Neural cell (in vitro differentiated cells): ENCODE measurements at regions not wholly inside any gene's neighbourhood (a gene's known extent, or its start where the extent isn't known, plus 50 kb on each side); places are given as distances from the start of the nearest gene placed in this dataset.

ENCODE experiments used
- H2AFZ ChIP-seq: fragments of 200-600, 300-800 bp; sonication (generic), shearing (Covaris generic); 2 replicates; pipeline ENCODE4 v1.6.0; 2014; ENCODE audit warnings: low read depth, mild to moderate bottlenecking, antibody characterized with exemption, low read length, moderate library complexity
- H3F3A ChIP-seq: fragments of 200-600 bp; shearing (Covaris generic); 2 replicates; pipeline ENCODE4 v1.6.1; 2016; ENCODE audit warnings: mild to moderate bottlenecking, moderate library complexity, mixed read lengths, antibody characterized with exemption, low read length; ENCODE audit not compliant: insufficient read depth, poor library complexity, severe bottlenecking
- H3K27ac ChIP-seq: fragments of 200-600, 300-800 bp; sonication (generic), shearing (Covaris generic); 2 replicates; pipeline ENCODE4 v1.5.1; 2014; ENCODE audit warnings: mild to moderate bottlenecking, low read length, moderate library complexity
- H3K27me3 ChIP-seq: fragments of 300-800, 200-600 bp; sonication (generic), shearing (Covaris generic); 2 replicates; pipeline ENCODE4 v1.6.0; 2014; ENCODE audit warnings: mild to moderate bottlenecking, low read depth, low read length, moderate library complexity; ENCODE audit not compliant: insufficient read depth
- H3K36me3 ChIP-seq: fragments of 300-800, 200-600 bp; sonication (generic), shearing (Covaris generic); 2 replicates; pipeline ENCODE4 v1.5.1; 2014; ENCODE audit warnings: mild to moderate bottlenecking, antibody characterized with exemption, low read length, moderate library complexity; ENCODE audit not compliant: insufficient read depth
- H3K4me2 ChIP-seq: fragments of 300-800, 200-600 bp; sonication (generic), shearing (Covaris generic); 2 replicates; pipeline ENCODE4 v1.6.0; 2014; ENCODE audit warnings: mild to moderate bottlenecking, low read length
- H3K4me3 ChIP-seq: fragments of 300-800, 200-600 bp; sonication (generic), shearing (Covaris generic); 2 replicates; pipeline ENCODE4 v1.5.1; 2014; ENCODE audit warnings: mild to moderate bottlenecking, low read length, moderate library complexity
- H3K79me2 ChIP-seq: fragments of 200-600 bp; shearing (Covaris generic); replicated peaks from 2 replicates; pipeline ENCODE4 v1.6.0; 2014; ENCODE audit warnings: mild to moderate bottlenecking, low read length, moderate library complexity; ENCODE audit not compliant: insufficient read depth
- H3K9ac ChIP-seq: fragments of 300-800, 200-600 bp; sonication (generic), shearing (Covaris generic); 2 replicates; pipeline ENCODE4 v1.6.1; 2016; ENCODE audit warnings: mild to moderate bottlenecking, low read length, mixed read lengths
- H3K9me2 ChIP-seq: fragments of 200-600 bp; shearing (Covaris generic); 2 replicates; pipeline ENCODE4 v1.6.1; 2016; ENCODE audit warnings: mild to moderate bottlenecking, low read length, mixed read lengths; ENCODE audit not compliant: insufficient read depth
- H3K9me3 ChIP-seq: fragments of 200-600, 300-800 bp; sonication (generic), shearing (Covaris generic); 2 replicates; pipeline ENCODE4 v1.6.1; 2016; ENCODE audit warnings: mild to moderate bottlenecking, mixed run types, low read length, moderate library complexity, mixed read lengths
- H4K20me1 ChIP-seq: fragments of 200-600 bp; shearing (Covaris generic); 2 replicates; pipeline ENCODE4 v1.6.1; 2016; ENCODE audit warnings: mild to moderate bottlenecking, mixed run types; ENCODE audit not compliant: insufficient read depth
- EP300 ChIP-seq: fragments of 450-650 bp; conservative IDR thresholded peaks from 2 replicates; pipeline ENCODE4 v1.6.1; 2014; ENCODE audit warnings: antibody characterized with exemption, mild to moderate bottlenecking, moderate library complexity; ENCODE audit not compliant: poor library complexity, severe bottlenecking
- EZH2 ChIP-seq: fragments of 200-600, 300-800 bp; shearing (Covaris generic), sonication (generic); IDR thresholded peaks from 2 replicates; pipeline ENCODE4 v1.6.1; 2014; ENCODE audit warnings: antibody characterized with exemption, low read length, borderline replicate concordance, mild to moderate bottlenecking; ENCODE audit not compliant: insufficient read depth, poor library complexity, severe bottlenecking
- MXI1 ChIP-seq: fragments of 450-650 bp; conservative IDR thresholded peaks from 2 replicates; pipeline ENCODE4 v1.6.1; 2014; ENCODE audit warnings: antibody characterized with exemption, mild to moderate bottlenecking; ENCODE audit not compliant: poor library complexity, severe bottlenecking
- POLR2AphosphoS5 ChIP-seq: IDR thresholded peaks from 2 replicates; pipeline ENCODE4 v1.6.1; 2012
- RAD21 ChIP-seq: fragments of 450-650 bp; conservative IDR thresholded peaks from 2 replicates; pipeline ENCODE4 v1.6.1; 2014; ENCODE audit warnings: antibody characterized with exemption, mild to moderate bottlenecking, moderate library complexity
- SMC3 ChIP-seq: fragments of 450-650 bp; conservative IDR thresholded peaks from 2 replicates; pipeline ENCODE4 v1.6.1; 2014; ENCODE audit warnings: antibody characterized with exemption, mild to moderate bottlenecking, moderate library complexity; ENCODE audit not compliant: poor library complexity
- TAF1 ChIP-seq: IDR thresholded peaks from 2 replicates; pipeline ENCODE4 v1.6.1; 2012; ENCODE audit warnings: low read depth
- TF ChIP-seq, protein P1 (sequence below): IDR thresholded peaks from 2 replicates; pipeline ENCODE4 v1.6.1; 2012; ENCODE audit warnings: borderline replicate concordance
- TF ChIP-seq, protein P2 (sequence below): fragments of 450-650 bp; IDR thresholded peaks from 2 replicates; pipeline ENCODE4 v1.5.1; 2014; ENCODE audit warnings: antibody characterized with exemption, mild to moderate bottlenecking, moderate library complexity; ENCODE audit not compliant: poor library complexity, severe bottlenecking

DNA sequence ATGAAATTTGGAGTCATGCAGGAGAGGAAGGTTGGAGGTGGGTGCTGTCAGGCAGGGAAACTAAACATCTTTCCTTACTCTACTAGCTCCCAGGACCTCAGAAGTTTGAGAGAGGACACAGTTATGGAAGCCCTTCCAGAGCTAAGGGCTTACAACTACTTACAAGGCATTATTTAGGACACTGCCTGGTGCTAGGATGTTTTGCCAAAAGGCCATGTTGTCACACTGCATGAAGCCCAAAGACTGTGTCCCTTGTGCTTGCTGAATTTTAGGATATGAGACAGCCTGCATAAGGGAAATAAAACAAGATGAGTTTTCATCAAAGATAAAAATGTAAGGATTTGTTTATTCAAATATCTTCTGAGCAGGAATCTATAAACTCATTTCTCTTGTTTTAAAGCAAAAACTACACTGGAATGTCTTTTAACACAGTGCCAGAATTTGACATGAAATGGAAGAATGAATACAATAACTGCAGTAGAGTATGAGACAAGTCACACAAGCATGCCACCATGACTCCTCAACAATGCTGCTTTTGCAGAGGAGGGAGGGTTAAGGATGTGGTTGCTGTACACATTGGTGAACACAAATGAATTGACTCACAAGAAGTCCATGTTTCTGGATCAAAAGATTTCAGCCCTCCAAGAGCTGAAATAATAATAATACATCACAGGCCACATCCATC, 258.4 kb downstream of the SPRY2 start:
- TF ChIP-seq, protein P1, sequence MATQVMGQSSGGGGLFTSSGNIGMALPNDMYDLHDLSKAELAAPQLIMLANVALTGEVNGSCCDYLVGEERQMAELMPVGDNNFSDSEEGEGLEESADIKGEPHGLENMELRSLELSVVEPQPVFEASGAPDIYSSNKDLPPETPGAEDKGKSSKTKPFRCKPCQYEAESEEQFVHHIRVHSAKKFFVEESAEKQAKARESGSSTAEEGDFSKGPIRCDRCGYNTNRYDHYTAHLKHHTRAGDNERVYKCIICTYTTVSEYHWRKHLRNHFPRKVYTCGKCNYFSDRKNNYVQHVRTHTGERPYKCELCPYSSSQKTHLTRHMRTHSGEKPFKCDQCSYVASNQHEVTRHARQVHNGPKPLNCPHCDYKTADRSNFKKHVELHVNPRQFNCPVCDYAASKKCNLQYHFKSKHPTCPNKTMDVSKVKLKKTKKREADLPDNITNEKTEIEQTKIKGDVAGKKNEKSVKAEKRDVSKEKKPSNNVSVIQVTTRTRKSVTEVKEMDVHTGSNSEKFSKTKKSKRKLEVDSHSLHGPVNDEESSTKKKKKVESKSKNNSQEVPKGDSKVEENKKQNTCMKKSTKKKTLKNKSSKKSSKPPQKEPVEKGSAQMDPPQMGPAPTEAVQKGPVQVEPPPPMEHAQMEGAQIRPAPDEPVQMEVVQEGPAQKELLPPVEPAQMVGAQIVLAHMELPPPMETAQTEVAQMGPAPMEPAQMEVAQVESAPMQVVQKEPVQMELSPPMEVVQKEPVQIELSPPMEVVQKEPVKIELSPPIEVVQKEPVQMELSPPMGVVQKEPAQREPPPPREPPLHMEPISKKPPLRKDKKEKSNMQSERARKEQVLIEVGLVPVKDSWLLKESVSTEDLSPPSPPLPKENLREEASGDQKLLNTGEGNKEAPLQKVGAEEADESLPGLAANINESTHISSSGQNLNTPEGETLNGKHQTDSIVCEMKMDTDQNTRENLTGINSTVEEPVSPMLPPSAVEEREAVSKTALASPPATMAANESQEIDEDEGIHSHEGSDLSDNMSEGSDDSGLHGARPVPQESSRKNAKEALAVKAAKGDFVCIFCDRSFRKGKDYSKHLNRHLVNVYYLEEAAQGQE: no peak
- TF ChIP-seq RAD21 (no peak), POLR2AphosphoS5 (no peak), EP300 (no peak), EZH2 (no peak), SMC3 (no peak), MXI1 (no peak)
- Histone ChIP-seq H3K27me3 (no peaks in the 10 kb centered on the region), H3K9me3 (no peaks in the 10 kb centered on the region), H4K20me1 (no peaks in the 10 kb centered on the region), H3K36me3 (no peaks in the 10 kb centered on the region), H3F3A (no peaks in the 10 kb centered on the region), H3K4me2 (no peak overlapping the region), H3K9me2 (no peaks in the 10 kb centered on the region), H2AFZ (no peak overlapping the region), H3K4me3 (no peak overlapping the region), H3K27ac (no peak overlapping the region), H3K79me2 (no peaks in the 10 kb centered on the region), H3K9ac (no peak overlapping the region)

DNA sequence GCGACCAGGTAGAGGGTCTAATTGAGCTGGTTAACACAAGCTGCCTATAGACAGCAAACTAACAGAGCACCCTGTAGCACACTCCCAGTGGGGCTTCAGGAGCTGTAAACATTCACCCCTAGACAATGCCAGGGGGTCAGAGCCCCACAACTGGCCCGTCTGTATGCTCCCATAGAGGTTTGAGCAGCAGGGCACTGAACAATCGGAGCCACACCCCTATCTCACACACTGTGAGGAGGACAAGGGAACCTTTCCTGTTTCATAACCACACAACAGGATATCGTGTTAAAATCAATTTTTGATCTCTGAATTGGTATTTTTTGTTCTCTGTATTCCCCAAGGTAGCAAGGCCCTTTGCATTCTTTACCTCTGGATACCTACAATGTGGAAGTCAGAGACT, 266.1 kb downstream of the SPRY2 start:
- Histone ChIP-seq H3K9ac (no peak overlapping the region), H3K79me2 (no peaks in the 10 kb centered on the region), H2AFZ (no peak overlapping the region), H3K36me3 (no peaks in the 10 kb centered on the region), H3K27ac (no peak overlapping the region), H3K27me3 (no peaks in the 10 kb centered on the region), H3F3A (no peaks in the 10 kb centered on the region), H3K4me3 (no peak overlapping the region), H3K9me2 (no peaks in the 10 kb centered on the region), H3K4me2 (no peak overlapping the region), H4K20me1 (no peaks in the 10 kb centered on the region), H3K9me3 (no peaks in the 10 kb centered on the region)
- no peak for TF ChIP-seq TAF1
- TF ChIP-seq RAD21: no peak
- no peak for TF ChIP-seq EP300
- no peak for TF ChIP-seq SMC3
- TF ChIP-seq, protein P1: no peak
- TF ChIP-seq POLR2AphosphoS5: no peak
- TF ChIP-seq, protein P2, sequence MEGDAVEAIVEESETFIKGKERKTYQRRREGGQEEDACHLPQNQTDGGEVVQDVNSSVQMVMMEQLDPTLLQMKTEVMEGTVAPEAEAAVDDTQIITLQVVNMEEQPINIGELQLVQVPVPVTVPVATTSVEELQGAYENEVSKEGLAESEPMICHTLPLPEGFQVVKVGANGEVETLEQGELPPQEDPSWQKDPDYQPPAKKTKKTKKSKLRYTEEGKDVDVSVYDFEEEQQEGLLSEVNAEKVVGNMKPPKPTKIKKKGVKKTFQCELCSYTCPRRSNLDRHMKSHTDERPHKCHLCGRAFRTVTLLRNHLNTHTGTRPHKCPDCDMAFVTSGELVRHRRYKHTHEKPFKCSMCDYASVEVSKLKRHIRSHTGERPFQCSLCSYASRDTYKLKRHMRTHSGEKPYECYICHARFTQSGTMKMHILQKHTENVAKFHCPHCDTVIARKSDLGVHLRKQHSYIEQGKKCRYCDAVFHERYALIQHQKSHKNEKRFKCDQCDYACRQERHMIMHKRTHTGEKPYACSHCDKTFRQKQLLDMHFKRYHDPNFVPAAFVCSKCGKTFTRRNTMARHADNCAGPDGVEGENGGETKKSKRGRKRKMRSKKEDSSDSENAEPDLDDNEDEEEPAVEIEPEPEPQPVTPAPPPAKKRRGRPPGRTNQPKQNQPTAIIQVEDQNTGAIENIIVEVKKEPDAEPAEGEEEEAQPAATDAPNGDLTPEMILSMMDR: no peak
